ENCODE measurements at regions not wholly inside any gene's neighbourhood (a gene's known extent, or its start where the extent isn't known, plus 50 kb on each side); places are given as distances from the start of the nearest gene placed in this dataset.
"Not testable (repeated sequence)": the region's sequence is repeated elsewhere in the genome, so short reads cannot be mapped to it uniquely, and the experiment has no call there.

- DNase-seq (ENCODE audit: low read depth in 3 of 3) = no peak
These were observed 350.0 kb downstream of the KCNJ2 start for GRCh38 chr17:70519300-70519699.

- no peak for DNase-seq (ENCODE audit: low read depth in 3 of 3)
These were observed 351.1 kb downstream of the KCNJ2 start for GRCh38 chr17:70520447-70520846.

- no peak for DNase-seq (ENCODE audit: low read depth in 3 of 3)
These were observed 351.6 kb downstream of the KCNJ2 start for GRCh38 chr17:70520956-70521355.

- DNase-seq (ENCODE audit: low read depth in 3 of 3) = no peak
These were observed 352.5 kb downstream of the KCNJ2 start for GRCh38 chr17:70521821-70522256.

GRCh38 chr17:70523426-70523825 lies 354.1 kb downstream of the KCNJ2 start:
- no peak for DNase-seq (ENCODE audit: low read depth in 3 of 3)

- not testable (repeated sequence) for DNase-seq (ENCODE audit: low read depth in 3 of 3)
These were observed 355.7 kb downstream of the KCNJ2 start for GRCh38 chr17:70525035-70525434.

- no peak for DNase-seq (ENCODE audit: low read depth in 3 of 3)
These were observed 356.6 kb downstream of the KCNJ2 start for GRCh38 chr17:70525961-70526360.

GRCh38 chr17:70527364-70527888 lies 358.1 kb downstream of the KCNJ2 start:
- DNase-seq (ENCODE audit: low read depth in 3 of 3) = no peak

- DNase-seq (ENCODE audit: low read depth in 3 of 3) = no peak
These were observed 364.1 kb downstream of the KCNJ2 start for GRCh38 chr17:70533427-70533826.

- DNase-seq (ENCODE audit: low read depth in 3 of 3) = no peak
These were observed 366.7 kb downstream of the KCNJ2 start for GRCh38 chr17:70535986-70536385.

GRCh38 chr17:70539132-70539924 lies 370.0 kb downstream of the KCNJ2 start:
- no peak for DNase-seq (ENCODE audit: low read depth in 3 of 3)

GRCh38 chr17:70542876-70543275 lies 373.5 kb downstream of the KCNJ2 start:
- no peak for DNase-seq (ENCODE audit: low read depth in 3 of 3)

- DNase-seq (ENCODE audit: low read depth in 3 of 3) = no peak
These were observed 375.0 kb downstream of the KCNJ2 start for GRCh38 chr17:70544317-70544716.

- DNase-seq (ENCODE audit: low read depth in 3 of 3) = no peak
These were observed 383.1 kb downstream of the KCNJ2 start for GRCh38 chr17:70552230-70552981.

GRCh38 chr17:70552982-70553334 lies 383.6 kb downstream of the KCNJ2 start:
- DNase-seq (ENCODE audit: low read depth in 3 of 3) = no peak

GRCh38 chr17:70555723-70556122 lies 386.4 kb downstream of the KCNJ2 start:
- DNase-seq (ENCODE audit: low read depth in 3 of 3) = no peak

- no peak for DNase-seq (ENCODE audit: low read depth in 3 of 3)
These were observed 389.5 kb downstream of the KCNJ2 start for GRCh38 chr17:70558821-70559220.

- no peak for DNase-seq (ENCODE audit: low read depth in 3 of 3)
These were observed 391.1 kb downstream of the KCNJ2 start for GRCh38 chr17:70560471-70560870.

- no peak for DNase-seq (ENCODE audit: low read depth in 3 of 3)
These were observed 392.8 kb downstream of the KCNJ2 start for GRCh38 chr17:70562137-70562536.

- no peak for DNase-seq (ENCODE audit: low read depth in 3 of 3)
These were observed 394.0 kb downstream of the KCNJ2 start for GRCh38 chr17:70563281-70563820.

GRCh38 chr17:70564006-70564620 lies 394.8 kb downstream of the KCNJ2 start:
- DNase-seq (ENCODE audit: low read depth in 3 of 3) = no peak

GRCh38 chr17:70569128-70569527 lies 399.8 kb downstream of the KCNJ2 start:
- DNase-seq (ENCODE audit: low read depth in 3 of 3) = no peak
